ENCODE measurements at regions not wholly inside any gene's neighbourhood (a gene's known extent, or its start where the extent isn't known, plus 50 kb on each side); places are given as distances from the start of the nearest gene placed in this dataset.
"Not testable (repeated sequence)": the region's sequence is repeated elsewhere in the genome, so short reads cannot be mapped to it uniquely, and the experiment has no call there.

DNA sequence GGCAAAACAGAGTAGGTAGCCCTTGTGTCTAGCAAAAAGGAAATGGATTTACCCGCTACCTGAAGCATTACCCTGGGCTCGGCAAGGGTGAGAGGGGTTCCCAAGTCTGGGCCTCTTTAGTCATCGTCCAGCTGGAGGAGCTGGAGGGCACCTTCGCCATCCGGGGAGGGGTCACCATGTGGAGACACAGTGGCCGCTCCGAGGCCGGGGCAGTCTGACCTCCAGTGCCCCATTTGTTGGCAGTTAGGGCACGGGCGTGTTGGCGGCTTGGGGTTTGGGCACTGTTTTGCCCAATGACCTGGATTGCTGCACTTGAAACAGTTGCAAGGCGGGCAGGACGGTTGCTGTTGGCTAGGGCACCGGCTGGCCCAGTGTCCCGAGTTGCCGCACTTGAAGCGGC lies 581.8 kb downstream of the SUCLG1 start:
- H3K36me3 ChIP-seq; H3K4me3 ChIP-seq; H3K4me1 ChIP-seq; DNase-seq; H3K27me3 ChIP-seq; H3K27ac ChIP-seq; H3K9me3 ChIP-seq (replicated peaks): not testable (repeated sequence)

DNA sequence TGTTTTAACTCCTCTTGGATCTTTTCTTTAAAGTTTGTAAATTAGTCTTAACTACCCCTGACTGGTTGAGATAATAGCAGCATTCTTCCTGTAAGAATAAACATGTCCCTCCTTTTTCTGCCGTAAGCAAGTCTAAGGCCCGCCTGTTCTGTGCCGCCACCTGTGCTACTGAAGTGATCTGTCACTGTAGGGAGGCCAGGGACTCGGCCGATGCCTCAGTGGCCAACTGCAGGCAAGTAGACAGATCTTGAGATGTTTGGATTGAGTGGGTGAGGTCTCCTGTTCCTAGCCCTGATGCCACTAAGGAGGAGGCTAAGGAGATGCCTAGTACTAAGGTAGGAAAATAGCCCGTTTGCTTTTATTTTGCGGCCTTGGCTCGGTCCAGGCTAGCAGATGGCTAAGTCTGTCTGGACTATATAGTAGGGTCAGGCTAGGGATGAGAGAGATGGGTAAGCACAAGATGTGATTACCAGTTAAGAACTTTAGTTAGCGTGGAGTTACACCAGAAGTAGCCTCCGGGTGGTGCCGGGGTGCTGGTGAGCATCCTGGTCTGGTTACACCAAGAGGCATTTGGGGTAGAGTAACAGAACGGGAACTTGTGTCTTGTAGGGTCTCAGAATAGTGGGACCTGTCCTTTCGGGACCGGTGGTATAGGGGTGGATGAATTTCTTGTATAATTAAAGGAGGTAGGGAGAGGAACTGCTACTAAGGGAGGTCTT lies 584.2 kb downstream of the SUCLG1 start:
- H3K27me3 ChIP-seq: no peaks in the 10 kb centered on the region
- H3K4me1 ChIP-seq: no peaks in the 10 kb centered on the region
- DNase-seq: no peak
- H3K9me3 ChIP-seq (replicated peaks): 0 out of 2 replicates have a peak, but pooled peaks cover 2% of the 10 kb centered on the region
- H3K27ac ChIP-seq: no peak overlapping the region
- no peaks in the 10 kb centered on the region for H3K36me3 ChIP-seq
- no peak overlapping the region for H3K4me3 ChIP-seq

DNA sequence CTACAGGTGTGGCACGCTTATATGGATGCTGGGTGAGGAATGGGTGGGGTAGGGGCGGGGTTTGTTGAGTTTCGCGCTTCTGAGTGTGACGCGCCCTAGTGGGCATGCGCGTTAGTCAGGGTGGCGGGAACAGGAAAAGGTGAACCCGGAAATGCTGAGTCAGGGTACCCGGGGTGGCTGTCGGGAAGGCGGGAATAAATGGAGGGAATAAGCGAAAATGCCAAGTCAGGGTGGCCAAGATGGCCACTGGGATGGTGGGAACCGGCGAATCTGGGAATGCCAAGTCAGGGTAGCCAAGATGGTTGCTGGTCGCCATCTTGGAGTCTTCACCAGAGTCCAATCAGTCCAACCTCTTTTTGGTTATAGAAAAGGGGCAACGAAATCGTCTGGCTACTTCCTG lies 585.0 kb downstream of the SUCLG1 start:
- DNase-seq: no peak
- H3K4me3 ChIP-seq: no peak overlapping the region
- H3K27ac ChIP-seq: no peak overlapping the region
- H3K4me1 ChIP-seq: no peaks in the 10 kb centered on the region
- H3K27me3 ChIP-seq: no peaks in the 10 kb centered on the region
- no peaks in the 10 kb centered on the region for H3K9me3 ChIP-seq (replicated peaks)
- no peaks in the 10 kb centered on the region for H3K36me3 ChIP-seq

DNA sequence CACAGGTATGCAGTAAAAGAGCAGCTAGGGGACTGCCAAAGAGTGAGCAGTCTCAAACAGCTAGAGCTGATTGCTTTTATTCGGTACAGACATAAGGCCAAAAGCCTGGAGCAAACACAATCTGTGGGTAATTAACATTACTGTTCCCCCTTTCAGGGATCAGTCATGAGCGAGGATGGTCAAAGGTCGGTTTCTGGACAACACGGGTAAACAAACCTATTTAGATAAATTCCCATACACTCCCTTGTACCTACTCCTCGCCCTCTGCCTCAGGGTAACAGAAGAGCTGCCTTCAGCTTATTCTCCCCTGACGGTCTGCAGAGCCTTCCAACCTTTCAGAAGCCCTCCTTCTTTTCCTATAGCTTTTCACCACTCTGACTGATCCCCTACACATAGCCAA lies 586.0 kb downstream of the SUCLG1 start:
- Histone ChIP-seq H3K4me1 (no peaks in the 10 kb centered on the region), H3K9me3 (replicated peaks) (no peaks in the 10 kb centered on the region), H3K4me3 (no peak overlapping the region), H3K27me3 (no peaks in the 10 kb centered on the region), H3K36me3 (no peaks in the 10 kb centered on the region), H3K27ac (no peak overlapping the region)
- DNase-seq: no peak

DNA sequence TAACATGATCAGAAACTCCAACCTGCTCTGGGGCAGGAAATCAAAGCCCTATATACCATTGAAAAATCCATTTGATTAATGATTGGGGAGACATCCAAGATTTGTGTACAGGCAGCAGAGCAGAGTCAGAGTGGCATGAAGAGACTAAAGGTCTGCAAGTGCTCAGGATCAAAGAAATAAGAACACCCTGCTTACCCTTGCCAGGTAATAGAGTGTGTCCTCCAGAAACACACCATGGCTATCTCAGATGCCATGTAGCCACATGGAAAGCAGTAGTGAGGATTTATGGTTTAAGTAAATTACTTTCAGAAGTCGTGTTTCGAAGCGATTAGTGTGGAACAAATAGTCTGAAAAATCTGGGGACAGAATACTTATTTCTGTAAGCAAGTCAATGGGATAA lies 592.9 kb downstream of the SUCLG1 start:
- no peaks in the 10 kb centered on the region for H3K4me1 ChIP-seq
- no peaks in the 10 kb centered on the region for H3K36me3 ChIP-seq
- H3K27me3 ChIP-seq: no peaks in the 10 kb centered on the region
- no peak overlapping the region for H3K4me3 ChIP-seq
- no peaks in the 10 kb centered on the region for H3K9me3 ChIP-seq (replicated peaks)
- no peak overlapping the region for H3K27ac ChIP-seq
- DNase-seq: no peak

DNA sequence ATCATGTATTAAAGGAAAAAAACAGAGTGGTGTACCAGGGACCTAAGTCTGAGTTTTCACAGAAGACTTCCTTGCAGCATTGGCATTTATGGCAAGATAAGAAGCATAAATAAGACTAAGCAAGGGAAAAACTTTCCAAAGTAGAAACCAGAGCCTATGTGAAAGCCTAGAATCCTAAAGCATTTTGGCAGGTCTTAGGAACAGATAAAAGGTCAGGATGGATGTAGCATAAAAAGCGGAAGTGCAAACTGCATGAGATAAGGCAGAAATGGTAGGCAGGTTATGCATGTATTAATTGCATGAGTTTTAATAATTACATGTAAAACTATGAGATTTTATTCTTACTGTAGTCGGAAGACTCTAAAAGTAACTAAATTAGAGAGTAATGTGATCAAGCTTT lies 596.5 kb downstream of the SUCLG1 start:
- no peaks in the 10 kb centered on the region for H3K36me3 ChIP-seq
- H3K9me3 ChIP-seq (replicated peaks): no peaks in the 10 kb centered on the region
- H3K27ac ChIP-seq: no peak overlapping the region
- DNase-seq: no peak
- no peaks in the 10 kb centered on the region for H3K27me3 ChIP-seq
- no peaks in the 10 kb centered on the region for H3K4me1 ChIP-seq
- H3K4me3 ChIP-seq: no peak overlapping the region

DNA sequence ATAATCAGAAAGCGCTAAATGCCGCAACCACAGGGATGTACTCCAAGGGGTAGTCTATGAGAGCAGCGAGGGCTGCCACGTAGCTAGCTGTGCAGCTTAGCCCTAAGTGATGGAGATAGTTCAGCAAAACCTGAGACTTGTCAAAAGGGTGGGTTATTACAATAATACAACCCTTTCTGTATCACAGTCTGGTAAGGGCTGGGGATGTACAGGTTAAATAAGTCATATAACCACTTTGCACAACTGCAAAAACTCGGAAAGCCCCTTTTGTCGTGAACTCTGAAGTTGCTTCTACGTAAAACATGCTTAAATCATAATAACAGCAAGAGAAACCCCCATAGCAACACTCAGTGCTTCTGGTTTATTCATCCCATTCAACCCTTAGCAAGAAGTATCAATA lies 598.8 kb downstream of the SUCLG1 start:
- Histone ChIP-seq H3K36me3 (no peaks in the 10 kb centered on the region), H3K4me3 (no peak overlapping the region), H3K4me1 (no peaks in the 10 kb centered on the region), H3K9me3 (replicated peaks) (no peaks in the 10 kb centered on the region), H3K27ac (no peak overlapping the region), H3K27me3 (no peaks in the 10 kb centered on the region)
- DNase-seq: no peak

DNA sequence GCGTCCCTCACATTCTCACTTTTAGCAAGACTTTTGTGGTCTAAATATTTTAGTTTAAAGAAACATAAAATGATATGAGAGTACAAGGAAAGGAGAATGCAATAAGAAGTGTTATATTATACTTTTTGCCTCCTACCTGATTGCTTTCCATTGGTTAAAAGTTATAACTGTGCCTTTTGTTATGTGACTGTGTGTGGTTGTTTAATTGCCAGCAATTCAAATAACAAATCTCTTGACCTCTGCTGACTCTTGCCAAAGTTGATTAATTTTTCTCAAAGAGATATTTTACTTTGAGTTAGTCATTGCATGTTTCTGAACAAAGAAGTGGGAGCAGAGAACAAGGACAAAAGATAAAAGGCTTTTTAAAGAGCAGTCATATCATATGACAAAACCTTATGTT lies 599.5 kb downstream of the SUCLG1 start:
- DNase-seq: no peak
- no peaks in the 10 kb centered on the region for H3K9me3 ChIP-seq (replicated peaks)
- no peak overlapping the region for H3K4me3 ChIP-seq

DNA sequence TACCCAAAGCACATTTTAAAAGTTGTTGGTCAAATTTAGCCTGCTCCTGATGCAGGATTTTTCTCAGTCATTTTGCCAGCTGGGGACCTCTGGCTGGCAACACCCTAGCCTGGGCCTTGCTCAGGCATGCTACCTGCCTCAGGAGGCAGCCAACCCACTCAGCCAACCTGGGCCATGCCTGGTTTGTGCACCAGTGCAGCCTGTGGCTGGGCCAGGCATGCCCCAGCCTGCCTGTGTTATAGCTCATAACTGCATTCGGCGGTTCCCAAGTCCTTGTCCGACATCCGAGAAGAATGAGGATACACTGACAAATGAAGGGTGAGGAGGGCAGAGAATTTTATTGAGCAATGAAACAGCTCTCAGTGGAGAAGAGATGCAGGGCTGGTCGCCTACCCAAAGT lies 608.0 kb downstream of the SUCLG1 start:
- no peaks in the 10 kb centered on the region for H3K4me1 ChIP-seq
- no peak for DNase-seq
- H3K27me3 ChIP-seq: no peaks in the 10 kb centered on the region

More for the DNA sequence above, 599.5 kb downstream of the SUCLG1 start:
- Histone ChIP-seq H3K4me1 (no peaks in the 10 kb centered on the region), H3K36me3 (no peaks in the 10 kb centered on the region), H3K27ac (no peak overlapping the region), H3K27me3 (no peaks in the 10 kb centered on the region)

DNA sequence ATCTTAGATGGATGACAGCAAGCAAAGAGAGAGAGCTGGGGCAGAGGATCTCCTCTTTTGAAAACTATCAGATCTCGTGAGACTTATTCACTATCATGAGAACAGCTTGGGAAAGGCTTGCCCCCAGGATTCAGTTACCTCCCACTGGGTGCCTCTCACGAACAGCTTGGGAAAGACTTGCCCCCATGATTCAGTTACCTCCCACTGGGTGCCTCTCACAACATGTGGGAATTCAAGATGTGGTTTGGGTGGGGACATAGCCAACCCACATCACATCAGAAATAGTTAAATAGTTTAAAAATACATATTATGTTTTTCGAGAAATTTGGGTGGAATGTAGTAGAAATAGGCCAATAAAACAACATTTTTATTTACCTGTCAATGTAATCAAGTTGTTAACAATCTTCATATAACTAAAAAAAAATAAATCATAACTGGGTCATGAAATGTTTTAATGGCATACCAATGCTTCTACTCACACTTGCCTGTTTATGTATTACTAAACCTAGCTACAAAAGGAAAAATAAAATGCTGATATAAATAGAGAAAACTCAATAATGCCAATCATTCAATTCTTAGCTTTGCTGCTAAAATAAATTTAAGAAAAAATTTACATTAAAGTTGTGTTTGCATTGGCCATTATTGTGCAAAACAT lies 608.9 kb downstream of the SUCLG1 start:
- H3K27ac ChIP-seq: no peak overlapping the region
- no peaks in the 10 kb centered on the region for H3K27me3 ChIP-seq
- H3K4me3 ChIP-seq: no peak overlapping the region
- DNase-seq: no peak
- no peaks in the 10 kb centered on the region for H3K4me1 ChIP-seq
- no peaks in the 10 kb centered on the region for H3K9me3 ChIP-seq (replicated peaks)
- H3K36me3 ChIP-seq: no peaks in the 10 kb centered on the region

More for the DNA sequence above, 608.0 kb downstream of the SUCLG1 start:
- Histone ChIP-seq H3K4me3 (no peak overlapping the region), H3K36me3 (no peaks in the 10 kb centered on the region), H3K27ac (no peak overlapping the region), H3K9me3 (replicated peaks) (no peaks in the 10 kb centered on the region)

DNA sequence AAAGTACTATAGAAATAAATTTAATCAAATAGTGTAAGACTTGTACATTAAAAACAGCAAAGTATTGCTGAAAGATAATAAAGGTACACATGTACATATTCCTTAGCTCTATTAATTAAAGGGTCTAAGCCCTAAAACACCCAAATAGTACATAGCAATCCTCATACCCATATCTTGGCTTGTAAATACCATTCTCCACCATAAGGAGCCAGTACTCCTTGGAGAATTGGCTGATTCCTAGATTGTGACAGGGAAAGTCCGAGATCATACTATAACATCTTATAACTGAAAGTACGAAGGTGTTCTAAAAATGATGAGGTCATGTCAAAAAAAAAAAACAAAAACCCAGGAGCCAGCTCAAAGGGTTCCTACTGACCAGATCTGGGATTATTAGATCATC lies 614.6 kb downstream of the SUCLG1 start:
- no peaks in the 10 kb centered on the region for H3K9me3 ChIP-seq (replicated peaks)
- no peak overlapping the region for H3K4me3 ChIP-seq
- no peaks in the 10 kb centered on the region for H3K36me3 ChIP-seq
- H3K27me3 ChIP-seq: no peaks in the 10 kb centered on the region
- no peaks in the 10 kb centered on the region for H3K4me1 ChIP-seq
- H3K27ac ChIP-seq: no peak overlapping the region
- no peak for DNase-seq

DNA sequence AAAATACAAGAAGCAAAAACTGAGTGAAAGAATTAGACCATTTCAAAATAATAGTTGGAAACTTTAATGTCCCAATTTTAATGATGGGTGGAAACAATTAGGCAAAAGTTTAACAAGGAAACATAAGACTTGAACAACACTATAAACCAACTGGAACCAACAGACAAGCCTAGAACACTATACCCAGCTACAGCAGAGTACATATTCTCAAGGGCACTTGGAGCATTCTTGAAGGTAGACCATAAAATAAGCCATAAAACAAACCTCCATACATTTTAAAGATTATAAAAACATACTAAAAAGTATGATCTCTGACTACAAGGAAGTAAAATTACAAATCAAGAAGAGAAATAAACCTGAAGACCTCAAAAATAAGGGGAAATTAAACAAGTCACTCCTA lies 616.7 kb downstream of the SUCLG1 start:
- no peaks in the 10 kb centered on the region for H3K9me3 ChIP-seq (replicated peaks)
- no peak for DNase-seq
- no peak overlapping the region for H3K4me3 ChIP-seq
- H3K27me3 ChIP-seq: no peaks in the 10 kb centered on the region
- H3K27ac ChIP-seq: no peak overlapping the region
- H3K36me3 ChIP-seq: no peaks in the 10 kb centered on the region
- H3K4me1 ChIP-seq: no peaks in the 10 kb centered on the region

DNA sequence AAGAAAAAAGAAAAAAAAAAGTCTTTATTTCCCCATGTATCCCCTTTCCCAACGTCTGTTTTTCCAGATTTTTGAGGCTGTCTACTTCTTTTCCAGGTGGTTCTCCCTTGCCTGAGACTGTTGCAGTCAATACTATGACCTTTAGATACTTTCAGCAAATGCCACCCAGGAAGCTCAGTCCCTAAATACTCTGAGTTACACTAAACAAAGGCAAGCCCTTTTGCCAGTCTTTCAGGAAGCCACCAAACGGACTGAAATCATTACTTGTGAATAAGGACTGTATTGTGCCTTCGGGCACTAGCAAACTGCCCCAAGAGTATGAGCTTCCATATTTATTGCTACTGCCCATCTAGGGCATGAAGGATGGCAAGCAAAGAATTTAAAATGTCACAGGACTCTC lies 621.3 kb downstream of the SUCLG1 start:
- H3K4me1 ChIP-seq: no peaks in the 10 kb centered on the region
- no peak for DNase-seq
- peaks cover 3% of the 10 kb centered on the region; the same call in 1 of the 2 replicates for H3K27me3 ChIP-seq
- no peak overlapping the region for H3K4me3 ChIP-seq
- no peaks in the 10 kb centered on the region for H3K36me3 ChIP-seq
- H3K9me3 ChIP-seq (replicated peaks): no peaks in the 10 kb centered on the region
- no peak overlapping the region for H3K27ac ChIP-seq

DNA sequence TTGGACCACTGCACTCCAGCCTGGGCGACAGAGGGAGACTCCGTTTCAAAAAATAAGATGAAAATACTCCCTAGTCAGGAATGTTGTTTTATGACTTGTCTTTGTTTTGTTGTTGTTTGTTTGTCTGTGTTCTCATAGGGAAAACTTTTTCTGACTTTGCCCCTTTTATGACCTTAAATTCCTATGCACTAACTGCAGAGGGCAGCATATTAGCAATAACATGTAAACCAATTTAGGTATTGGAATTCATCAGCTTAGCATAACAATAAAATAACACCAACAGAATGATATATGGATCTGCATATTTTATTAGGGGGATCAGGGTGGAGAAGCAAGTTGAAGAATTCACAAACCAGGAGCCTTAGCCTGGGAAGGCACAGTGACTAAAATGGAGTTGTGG lies 631.5 kb downstream of the SUCLG1 start:
- no peaks in the 10 kb centered on the region for H3K9me3 ChIP-seq (replicated peaks)
- no peaks in the 10 kb centered on the region for H3K27me3 ChIP-seq
- no peak overlapping the region for H3K4me3 ChIP-seq
- no peaks in the 10 kb centered on the region for H3K4me1 ChIP-seq
- no peak overlapping the region for H3K27ac ChIP-seq
- DNase-seq: no peak
- H3K36me3 ChIP-seq: no peaks in the 10 kb centered on the region

DNA sequence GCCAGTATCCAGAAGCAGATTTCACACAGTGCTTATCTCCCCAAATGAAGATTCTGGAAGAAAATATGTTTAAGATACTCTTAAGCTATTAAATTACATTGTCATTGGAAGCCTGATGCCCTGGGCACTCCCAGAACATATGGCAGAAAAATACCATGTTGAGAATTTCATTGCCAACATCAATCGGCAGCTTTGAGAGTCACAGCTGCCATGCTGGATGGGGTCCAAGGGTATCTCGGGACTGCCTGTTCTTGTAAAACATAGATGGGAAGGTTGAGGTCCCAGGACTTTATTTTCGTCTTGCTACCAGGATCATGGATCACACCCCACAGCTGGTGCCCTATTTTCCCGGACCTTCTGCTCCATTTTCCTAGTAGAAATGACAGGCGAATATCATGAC lies 632.5 kb downstream of the SUCLG1 start:
- no peaks in the 10 kb centered on the region for H3K27me3 ChIP-seq
- no peaks in the 10 kb centered on the region for H3K9me3 ChIP-seq (replicated peaks)
- peak; percentile 10 to 15 for DNase-seq
- H3K4me1 ChIP-seq: no peaks in the 10 kb centered on the region
- no peak overlapping the region for H3K4me3 ChIP-seq
- no peaks in the 10 kb centered on the region for H3K36me3 ChIP-seq
- no peak overlapping the region for H3K27ac ChIP-seq

DNA sequence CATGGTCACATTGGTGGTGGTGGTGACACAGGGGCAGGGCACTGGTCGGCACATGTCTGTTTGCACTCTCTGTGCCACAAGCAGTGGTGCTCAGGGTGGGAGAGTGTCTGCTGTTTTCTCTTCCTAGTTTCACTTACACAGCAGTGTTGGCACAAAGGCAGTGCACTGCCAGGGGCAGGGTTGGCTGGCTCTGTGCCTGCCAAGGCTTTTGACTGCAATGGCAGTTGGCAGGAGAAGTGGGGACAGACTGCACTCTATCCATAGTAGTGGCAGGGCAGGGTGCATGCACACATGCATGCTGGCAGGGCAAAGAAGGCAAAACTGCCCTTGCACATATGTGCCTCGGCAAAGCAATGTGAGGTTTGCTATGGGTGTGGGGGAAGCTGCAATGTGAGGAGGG lies 635.9 kb downstream of the SUCLG1 start:
- Histone ChIP-seq H3K27ac (no peak overlapping the region), H3K36me3 (no peaks in the 10 kb centered on the region), H3K4me3 (no peak overlapping the region), H3K9me3 (replicated peaks) (no peaks in the 10 kb centered on the region), H3K4me1 (no peaks in the 10 kb centered on the region), H3K27me3 (0 out of 2 replicates have a peak, but pooled peaks cover 4% of the 10 kb centered on the region)
- DNase-seq: no peak
